Right lobe of liver (tissue), 4 donors: ENCODE measurements at regions not wholly inside any gene's neighbourhood (a gene's known extent, or its start where the extent isn't known, plus 50 kb on each side); places are given as distances from the start of the nearest gene placed in this dataset.

Experiments
- CTCF ChIP-seq, 4 donors: fragments of 200-600 bp in 3 of 4; fragments of 450-650 bp in 1 of 4; IDR thresholded peaks; one replicate each; pipeline versions ENCODE4 v1.5.1 to v1.8.0; 2016 to 2022; ENCODE audit warnings: antibody characterized with exemption in 4 of 4, mild to moderate bottlenecking in 2 of 4
- POLR2A ChIP-seq: fragments of 450-650 bp; IDR thresholded peaks from one replicate; pipeline ENCODE4 v1.6.1; 2017; ENCODE audit warnings: antibody characterized with exemption, mild to moderate bottlenecking
- donor health status: DM: no; HTN: no; CAD: no.
- donor health status: DM: no; HTN: no; CAD: no.
- donor health status: DM: no; HTN: yes; CAD: no.

- TF ChIP-seq CTCF (IDR thresholded peaks at IDR 0.05) = no peak
- TF ChIP-seq POLR2A = no peak
Observed at GRCh38 chr12:11499806-11500187, 104.4 kb upstream of the PRB2 start.
